HepG2 (cell line): ENCODE measurements at regions not wholly inside any gene's neighbourhood (a gene's known extent, or its start where the extent isn't known, plus 50 kb on each side); places are given as distances from the start of the nearest gene placed in this dataset.

Experiments
- ATAC-seq: fragments of 200-7000 bp; cut with Tn5 transposase; 3 replicates; pipeline ENCODE4 v1.9.1; 2020; ENCODE audit warnings: mild to moderate bottlenecking, moderate library complexity
- BruUV-seq: library from RNA; stranded (reverse); fragments of 400-500 nt; replicated peaks from 2 replicates; lab custom pipeline; 2021; lab: Mats Ljungman, UMichigan
- CTCF ChIA-PET: fragments of 300-600 bp; formaldehyde crosslinking; extraction: SDS; loops from one replicate; lab custom pipeline; 2021; ENCODE audit warnings: low total read pairs, inconsistent platforms, low intra/inter-chr PET ratio; lab: Yijun Ruan, JAX
- POLR2A ChIA-PET: fragments of 350-600 bp; sonication (Branson Sonifier 250); formaldehyde crosslinking; loops from one replicate; lab custom pipeline; 2020; ENCODE audit warnings: antibody characterized with exemption, inconsistent platforms; lab: Yijun Ruan, JAX
- DNase-seq: peaks from one replicate; pipeline ENCODE4 v3.0.0-alpha.2; 2015; ENCODE audit warnings: low spot score
- FAIRE-seq: peaks from 3 replicates; lab custom pipeline; 2011; peaks lifted over from hg19 to GRCh38; lab: Jason Lieb, UNC
- H2AFZ ChIP-seq: one replicate; pipeline ENCODE4 v1.6.1; 2011; ENCODE audit warnings: low read length, inconsistent platforms
- H3K27ac ChIP-seq: fragments of 300-600 bp; 3 replicates; pipeline ENCODE4 v1.8.0; 2011; ENCODE audit warnings: mixed run types, mild to moderate bottlenecking, mixed read lengths, low read length, inconsistent platforms; ENCODE audit not compliant: insufficient read depth; ENCODE audit errors: extremely low read length
- H3K27me3 ChIP-seq, 2 experiments: fragments of 200-600 bp in 1 of 2; 2 replicates in 1 of 2; 3 replicates in 1 of 2; pipeline versions ENCODE4 v1.6.0 to v1.8.0; 2011; ENCODE audit warnings: low read length in 2 of 2, mild to moderate bottlenecking in 2 of 2, moderate library complexity in 2 of 2, inconsistent platforms in 1 of 2; ENCODE audit not compliant: insufficient read depth in 2 of 2, control insufficient read depth in 1 of 2
- H3K36me3 ChIP-seq, 2 experiments: fragments of 200-600 bp in 1 of 2; replicated peaks in 1 of 2; 2 replicates in 1 of 2; 3 replicates in 1 of 2; pipeline versions ENCODE4 v1.5.1 to v1.8.0; 2011; ENCODE audit warnings: low read length in 2 of 2, inconsistent platforms in 1 of 2; ENCODE audit not compliant: insufficient read depth in 2 of 2, control insufficient read depth in 1 of 2
- H3K4me1 ChIP-seq: 2 replicates; pipeline ENCODE4 v1.5.1; 2012; ENCODE audit warnings: low read length, inconsistent platforms; ENCODE audit not compliant: insufficient read depth
- H3K4me2 ChIP-seq: 2 replicates; pipeline ENCODE4 v1.6.0; 2011; ENCODE audit warnings: low read depth, low read length, inconsistent platforms
- H3K4me3 ChIP-seq, 3 experiments: fragments of 200-600 bp in 1 of 3; sonication (generic), shearing (Covaris generic) in 1 of 3; replicated peaks in 1 of 3; 2 replicates each; pipeline ENCODE4 v1.5.1; 2011 to 2016; ENCODE audit warnings: low read length in 3 of 3, inconsistent platforms in 2 of 3, low read depth in 2 of 3, mild to moderate bottlenecking in 2 of 3, control low read depth in 1 of 3, mixed read lengths in 1 of 3; ENCODE audit not compliant: insufficient read depth in 1 of 3
- H3K79me2 ChIP-seq: one replicate; pipeline ENCODE4 v1.6.1; 2011; ENCODE audit warnings: low read length, inconsistent platforms; ENCODE audit not compliant: insufficient read depth
- H3K9ac ChIP-seq: 2 replicates; pipeline ENCODE4 v1.6.0; 2011; ENCODE audit warnings: mild to moderate bottlenecking, low read depth, low read length, inconsistent platforms; ENCODE audit not compliant: insufficient read depth
- H3K9me3 ChIP-seq: 2 replicates; pipeline ENCODE4 v1.5.1; 2012; ENCODE audit warnings: mild to moderate bottlenecking, low read length
- H4K20me1 ChIP-seq: 2 replicates; pipeline ENCODE4 v1.6.0; 2011; ENCODE audit warnings: inconsistent platforms, mild to moderate bottlenecking, low read length, moderate library complexity; ENCODE audit not compliant: insufficient read depth
- ELF1 ChIP-seq: sonication (generic); formaldehyde crosslinking; IDR thresholded peaks from 2 replicates; pipeline ENCODE4 v1.4.0; 2020; ENCODE audit warnings: missing genetic modification reagents
- GZF1 ChIP-seq: sonication (generic); formaldehyde crosslinking; IDR thresholded peaks from 2 replicates; pipeline ENCODE4 v1.5.1; 2020; ENCODE audit warnings: mild to moderate bottlenecking, missing genetic modification reagents
- HNRNPL ChIP-seq: fragments of 200-400 bp; formaldehyde crosslinking; IDR thresholded peaks from 2 replicates; pipeline ENCODE4 v1.6.1; 2017; ENCODE audit warnings: mild to moderate bottlenecking, low read depth, low read length
- MXD3 ChIP-seq: IDR thresholded peaks from 2 replicates; pipeline ENCODE4 v1.6.1; 2016; ENCODE audit warnings: mild to moderate bottlenecking, missing biosample characterization, missing genetic modification reagents
- NCOA5 ChIP-seq: sonication (generic); formaldehyde crosslinking; IDR thresholded peaks from 2 replicates; pipeline ENCODE4 v1.4.0; 2020; ENCODE audit warnings: missing genetic modification reagents
- REPIN1 ChIP-seq: sonication (generic); formaldehyde crosslinking; IDR thresholded peaks from 2 replicates; pipeline ENCODE4 v1.8.0; 2022; ENCODE audit warnings: missing genetic modification reagents, low read depth, mild to moderate bottlenecking, borderline replicate concordance
- SMAD3 ChIP-seq: sonication (generic); formaldehyde crosslinking; IDR thresholded peaks from 2 replicates; pipeline ENCODE4 v1.4.0; 2020; ENCODE audit warnings: missing genetic modification reagents
- TP53 ChIP-seq: sonication (generic); formaldehyde crosslinking; conservative IDR thresholded peaks from 2 replicates; pipeline ENCODE4 v1.4.0; 2020; ENCODE audit warnings: missing genetic modification reagents
- ZNF33B ChIP-seq: sonication (generic); formaldehyde crosslinking; IDR thresholded peaks from 2 replicates; pipeline ENCODE4 v1.5.1; 2020; ENCODE audit warnings: mild to moderate bottlenecking, missing genetic modification reagents
- ZNF546 ChIP-seq: sonication (generic); formaldehyde crosslinking; conservative IDR thresholded peaks from 2 replicates; pipeline ENCODE4 v1.8.1; 2023; ENCODE audit warnings: mild to moderate bottlenecking, missing genetic modification reagents
- ZNF607 ChIP-seq: sonication (generic); formaldehyde crosslinking; IDR thresholded peaks from 2 replicates; pipeline ENCODE4 v1.5.1; 2020; ENCODE audit warnings: missing genetic modification reagents, mild to moderate bottlenecking, borderline replicate concordance
- ZNF7 ChIP-seq: IDR thresholded peaks from 2 replicates; pipeline ENCODE4 v1.6.1; 2016; ENCODE audit warnings: missing biosample characterization, missing genetic modification reagents
- ZNF713 ChIP-seq: sonication (generic); formaldehyde crosslinking; IDR thresholded peaks from 2 replicates; pipeline ENCODE4 v1.4.0; 2020; ENCODE audit warnings: mild to moderate bottlenecking, missing genetic modification reagents
- ZNF784 ChIP-seq: sonication (generic); formaldehyde crosslinking; IDR thresholded peaks from 2 replicates; pipeline ENCODE4 v1.5.1; 2020; ENCODE audit warnings: missing genetic modification reagents, mild to moderate bottlenecking, borderline replicate concordance
- ZNF83 ChIP-seq: sonication (generic); formaldehyde crosslinking; IDR thresholded peaks from 2 replicates; pipeline ENCODE4 v1.4.0; 2020; ENCODE audit warnings: missing genetic modification reagents, mild to moderate bottlenecking, borderline replicate concordance
- WGBS: methylation state at CpG from one replicate; pipeline ENCODE4 v1.1.6; 2017; ENCODE audit warnings: low lambda C conversion rate; 5-methylcytosine and 5-hydroxymethylcytosine counted together
- in situ Hi-C: cut with HindIII; loops from 2 replicates; pipeline ENCODE4 v1.10.0; 2017; ENCODE audit warnings: low pct_unique_long_range_greater_than_20kb; ENCODE audit not compliant: extremely low pct_ligation_motif_present
- intact Hi-C: fragments of 100-400 bp; cut with micrococcal nuclease; formaldehyde crosslinking; loops from one replicate; pipeline ENCODE4 v1.10.0; 2022; ENCODE audit not compliant: unreplicated experiment

GRCh38 chr1:194825382-194825781 lies 1639.0 kb upstream of the B3GALT2 start:
- CTCF ChIA-PET, result no interaction called here
- Histone ChIP-seq H3K4me1 (no peaks in the 10 kb centered on the region), H3K79me2 (no peaks in the 10 kb centered on the region), H3K27ac (no peak overlapping the region), H3K36me3 (no peaks in the 10 kb centered on the region), H2AFZ (no peak overlapping the region), H3K4me3 (no peak overlapping the region), H4K20me1 (no peaks in the 10 kb centered on the region), H3K4me2 (no peak overlapping the region), H3K27me3 (no peaks in the 10 kb centered on the region), H3K9me3 (no peaks in the 10 kb centered on the region), H3K9ac (no peak overlapping the region)
- ATAC-seq (no peak), DNase-seq (no peak), FAIRE-seq (no peak)
- intact Hi-C loops, result no loop called here
- no TSS peak for BruUV-seq
- POLR2A ChIA-PET, result no interaction called here
- in situ Hi-C loops, result no loop called here
- WGBS, result 0% methylated on average over 1 of the region's 1 CpG
- no peak for TF ChIP-seq ZNF33B (CRISPR knock-in tag)
- no peak for TF ChIP-seq ELF1
- TF ChIP-seq ZNF784, result no peak

- DNase-seq, result no peak
- CTCF ChIA-PET, result no interaction called here
- FAIRE-seq, result no peak
- TF ChIP-seq REPIN1 (CRISPR knock-in tag) (no peak), GZF1 (CRISPR knock-in tag) (no peak), ZNF546 (CRISPR knock-in tag) (no peak), ZNF7 (CRISPR knock-in tag) (no peak), ZNF83 (CRISPR knock-in tag) (no peak), SMAD3 (CRISPR knock-in tag) (no peak), MXD3 (CRISPR knock-in tag) (no peak), TP53 (no peak), ZNF607 (CRISPR knock-in tag) (no peak), NCOA5 (no peak), HNRNPL (no peak), ZNF713 (CRISPR knock-in tag) (no peak)
- Histone ChIP-seq H4K20me1 (no peaks in the 10 kb centered on the region), H2AFZ (no peak overlapping the region), H3K9me3 (no peaks in the 10 kb centered on the region), H3K27ac (no peak overlapping the region), H3K9ac (no peak overlapping the region), H3K36me3 (no peaks in the 10 kb centered on the region), H3K27me3 (no peaks in the 10 kb centered on the region), H3K79me2 (no peaks in the 10 kb centered on the region), H3K4me2 (no peak overlapping the region), H3K4me1 (no peaks in the 10 kb centered on the region), H3K4me3 (no peak overlapping the region)
- BruUV-seq, result no TSS peak
- 8% methylated on average over 1 of the region's 1 CpG for WGBS
- intact Hi-C loops (no loop called here), in situ Hi-C loops (no loop called here)
- POLR2A ChIA-PET, result no interaction called here
- ATAC-seq, result no peak
Measured at GRCh38 chr1:194821091-194821490, 1634.7 kb upstream of the B3GALT2 start.
